ENCODE measurements at regions not wholly inside any gene's neighbourhood (a gene's known extent, or its start where the extent isn't known, plus 50 kb on each side); places are given as distances from the start of the nearest gene placed in this dataset.

- no peak for TF ChIP-seq CTCF (IDR thresholded peaks at IDR 0.05)
- TF ChIP-seq POLR2A (IDR thresholded peaks at IDR 0.05), result no peak
Measured at GRCh38 chr18:61734396-61734795, 158.4 kb downstream of the RNF152 start.
